GM12878 (cell line): ENCODE measurements at regions not wholly inside any gene's neighbourhood (a gene's known extent, or its start where the extent isn't known, plus 50 kb on each side); places are given as distances from the start of the nearest gene placed in this dataset.

ENCODE experiments used
- CTCF ChIP-seq, 3 experiments: IDR thresholded peaks in 2 of 3; conservative IDR thresholded peaks in 1 of 3; 2 replicates each; pipeline ENCODE4 v1.5.1; 2011; ENCODE audit warnings: low read depth in 3 of 3, low read length in 3 of 3, mild to moderate bottlenecking in 3 of 3, control low read depth in 2 of 3, moderate library complexity in 2 of 3, inconsistent platforms in 1 of 3, mixed read lengths in 1 of 3; ENCODE audit not compliant: control insufficient read depth in 2 of 3, insufficient read depth in 1 of 3; ENCODE audit errors: extremely low read depth in 1 of 3
- EP300 ChIP-seq, 2 experiments: fragments of 150-350 bp in 1 of 2; IDR thresholded peaks; 2 replicates each; pipeline ENCODE4 v1.6.1; 2011 to 2012; ENCODE audit warnings: low read depth in 2 of 2, low read length in 2 of 2, borderline replicate concordance in 1 of 2, improper control_type of control experiment in 1 of 2, inconsistent platforms in 1 of 2; ENCODE audit not compliant: control insufficient read depth in 1 of 2
- MEF2A ChIP-seq: IDR thresholded peaks from 2 replicates; pipeline ENCODE4 v1.6.1; 2011; ENCODE audit warnings: low read depth, mild to moderate bottlenecking, low read length, moderate library complexity; ENCODE audit not compliant: insufficient read depth
- POLR2A ChIP-seq: IDR thresholded peaks from 2 replicates; pipeline ENCODE4 v1.6.1; 2011; ENCODE audit warnings: low read depth, mild to moderate bottlenecking, low read length
- SIX5 ChIP-seq: IDR thresholded peaks from 2 replicates; pipeline ENCODE4 v1.6.1; 2011; ENCODE audit warnings: mild to moderate bottlenecking, low read depth, low read length, moderate library complexity; ENCODE audit not compliant: severe bottlenecking
- ZBTB33 ChIP-seq: fragments of 450-650 bp; IDR thresholded peaks from 2 replicates; pipeline ENCODE4 v1.6.1; 2017; ENCODE audit warnings: mild to moderate bottlenecking

DNA sequence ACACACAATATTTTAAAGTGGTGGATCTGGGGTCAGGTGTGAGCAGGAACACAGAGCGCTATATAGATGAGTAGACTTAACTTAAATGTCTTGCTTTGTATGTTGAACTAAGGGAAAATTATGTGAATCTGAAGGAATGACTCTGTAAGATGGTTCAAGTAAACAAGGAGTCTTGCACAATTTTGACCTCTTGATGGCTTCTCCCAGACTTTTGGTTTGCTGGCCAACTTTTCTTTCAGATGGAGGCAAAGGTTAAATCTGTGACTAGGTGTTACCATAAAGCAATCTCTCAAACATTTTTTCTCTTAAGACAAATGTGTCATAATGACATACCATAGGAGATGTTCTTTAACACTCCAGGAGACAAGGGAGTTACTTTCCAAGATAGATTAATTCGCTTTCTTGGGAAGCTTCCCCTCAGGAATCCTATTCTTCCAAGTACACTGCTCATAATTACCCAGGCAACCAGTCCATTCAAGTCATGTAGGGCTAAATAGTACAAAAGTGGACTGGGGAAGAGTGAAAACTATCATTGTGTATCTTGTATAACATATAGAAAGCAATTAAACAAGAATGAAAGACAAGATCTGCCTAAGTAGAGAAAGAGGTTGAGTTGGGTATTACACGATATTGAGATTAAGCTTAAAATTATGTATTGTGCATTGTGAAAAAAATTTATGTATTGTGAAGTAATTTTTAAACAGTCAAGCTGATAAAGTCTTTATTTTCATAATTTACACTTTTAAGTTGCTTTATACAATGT is 60.3 kb upstream of the SLC27A6 start:
- TF ChIP-seq EP300 (IDR thresholded peaks at IDR 0.05; ENCODE audit: borderline replicate concordance in 1 of 2, control insufficient read depth in 1 of 2, low read depth in 2 of 2, low read length in 2 of 2) (no peak), MEF2A (no peak), CTCF (IDR thresholded peaks at IDR 0.05 in 2 of 3, conservative IDR thresholded peaks at IDR 0.05 in 1 of 3; ENCODE audit: control insufficient read depth in 2 of 3, extremely low read depth in 1 of 3, insufficient read depth in 1 of 3, low read depth in 3 of 3, low read length in 3 of 3) (no peak), SIX5 (no peak), POLR2A (no peak), ZBTB33 (no peak)
